ENCODE measurements at regions not wholly inside any gene's neighbourhood (a gene's known extent, or its start where the extent isn't known, plus 50 kb on each side); places are given as distances from the start of the nearest gene placed in this dataset.

DNA sequence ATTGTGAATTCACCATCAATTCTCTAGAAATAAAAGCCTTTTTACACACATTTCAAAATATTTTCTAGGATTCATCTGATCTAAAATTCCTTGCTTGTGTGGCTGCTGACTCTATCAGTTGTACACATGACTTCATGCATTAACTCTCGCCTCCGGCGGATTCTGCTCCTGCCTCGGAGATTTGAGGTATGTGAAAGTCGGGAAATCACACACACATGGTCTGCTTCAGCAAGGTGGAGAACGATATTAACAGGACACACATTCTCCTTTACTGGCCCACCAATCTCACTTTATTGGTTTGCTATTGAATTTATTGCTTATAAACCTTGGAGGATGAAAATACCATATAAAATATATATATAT is 855.7 kb downstream of the SLITRK5 start:
- H3K4me2 ChIP-seq (ENCODE audit: insufficient read depth, low read length), result no peak overlapping the region
- TF ChIP-seq, protein P1, sequence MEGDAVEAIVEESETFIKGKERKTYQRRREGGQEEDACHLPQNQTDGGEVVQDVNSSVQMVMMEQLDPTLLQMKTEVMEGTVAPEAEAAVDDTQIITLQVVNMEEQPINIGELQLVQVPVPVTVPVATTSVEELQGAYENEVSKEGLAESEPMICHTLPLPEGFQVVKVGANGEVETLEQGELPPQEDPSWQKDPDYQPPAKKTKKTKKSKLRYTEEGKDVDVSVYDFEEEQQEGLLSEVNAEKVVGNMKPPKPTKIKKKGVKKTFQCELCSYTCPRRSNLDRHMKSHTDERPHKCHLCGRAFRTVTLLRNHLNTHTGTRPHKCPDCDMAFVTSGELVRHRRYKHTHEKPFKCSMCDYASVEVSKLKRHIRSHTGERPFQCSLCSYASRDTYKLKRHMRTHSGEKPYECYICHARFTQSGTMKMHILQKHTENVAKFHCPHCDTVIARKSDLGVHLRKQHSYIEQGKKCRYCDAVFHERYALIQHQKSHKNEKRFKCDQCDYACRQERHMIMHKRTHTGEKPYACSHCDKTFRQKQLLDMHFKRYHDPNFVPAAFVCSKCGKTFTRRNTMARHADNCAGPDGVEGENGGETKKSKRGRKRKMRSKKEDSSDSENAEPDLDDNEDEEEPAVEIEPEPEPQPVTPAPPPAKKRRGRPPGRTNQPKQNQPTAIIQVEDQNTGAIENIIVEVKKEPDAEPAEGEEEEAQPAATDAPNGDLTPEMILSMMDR (IDR thresholded peaks at IDR 0.05; ENCODE audit: extremely low read depth, low read depth, low read length), result no peak
- H3K79me2 ChIP-seq (ENCODE audit: insufficient read depth, low read length), result no peaks in the 10 kb centered on the region
- DNase-seq (ENCODE audit: insufficient read length, low spot score, missing footprints), result no peak
- H2AFZ ChIP-seq (ENCODE audit: low read length), result no peak overlapping the region
- H3K9me3 ChIP-seq (ENCODE audit: low read depth, low read length), result no peaks in the 10 kb centered on the region
- no peak overlapping the region for H3K27ac ChIP-seq (ENCODE audit: low read depth, low read length)
- no peaks in the 10 kb centered on the region for H4K20me1 ChIP-seq (ENCODE audit: insufficient read depth, low read length)
- H3K36me3 ChIP-seq (ENCODE audit: insufficient read depth, low read length), result no peaks in the 10 kb centered on the region
- no peaks in the 10 kb centered on the region for H3K4me1 ChIP-seq (ENCODE audit: insufficient read depth, low read length)
- H3K4me3 ChIP-seq (ENCODE audit: insufficient read depth, low read length), result no peak overlapping the region
- no peaks in the 10 kb centered on the region for H3K27me3 ChIP-seq (ENCODE audit: insufficient read depth, low read length)

DNA sequence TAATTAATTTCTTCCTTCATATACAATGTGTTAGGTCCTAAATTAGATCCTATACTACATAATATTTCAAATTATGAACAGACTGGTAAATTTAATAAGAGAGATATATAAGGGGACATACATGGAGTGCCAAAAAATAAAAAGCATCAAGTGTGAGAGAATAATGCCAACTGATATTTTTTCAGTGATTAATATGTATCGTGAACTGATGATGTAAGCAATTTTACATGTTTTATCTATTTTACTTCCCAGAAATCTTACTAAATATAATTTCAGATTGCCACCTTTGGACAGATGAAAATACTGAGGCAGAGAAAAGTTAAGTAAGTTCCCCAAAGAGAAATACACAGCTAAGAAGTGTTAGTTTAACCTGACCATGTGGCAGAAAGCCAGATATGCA is 870.8 kb downstream of the SLITRK5 start:
- H3K4me2 ChIP-seq (ENCODE audit: insufficient read depth, low read length), result no peak overlapping the region
- no peak for DNase-seq (ENCODE audit: insufficient read length, low spot score, missing footprints)
- no peak overlapping the region for H2AFZ ChIP-seq (ENCODE audit: low read length)
- no peaks in the 10 kb centered on the region for H3K27me3 ChIP-seq (ENCODE audit: insufficient read depth, low read length)
- no peaks in the 10 kb centered on the region for H3K9me3 ChIP-seq (ENCODE audit: low read depth, low read length)
- no peak overlapping the region for H3K4me3 ChIP-seq (ENCODE audit: insufficient read depth, low read length)
- no peaks in the 10 kb centered on the region for H3K79me2 ChIP-seq (ENCODE audit: insufficient read depth, low read length)
- no peak overlapping the region for H3K27ac ChIP-seq (ENCODE audit: low read depth, low read length)
- no peaks in the 10 kb centered on the region for H4K20me1 ChIP-seq (ENCODE audit: insufficient read depth, low read length)
- TF ChIP-seq, protein P1 (IDR thresholded peaks at IDR 0.05; ENCODE audit: extremely low read depth, low read depth, low read length), result no peak
- no peaks in the 10 kb centered on the region for H3K36me3 ChIP-seq (ENCODE audit: insufficient read depth, low read length)
- no peaks in the 10 kb centered on the region for H3K4me1 ChIP-seq (ENCODE audit: insufficient read depth, low read length)

DNA sequence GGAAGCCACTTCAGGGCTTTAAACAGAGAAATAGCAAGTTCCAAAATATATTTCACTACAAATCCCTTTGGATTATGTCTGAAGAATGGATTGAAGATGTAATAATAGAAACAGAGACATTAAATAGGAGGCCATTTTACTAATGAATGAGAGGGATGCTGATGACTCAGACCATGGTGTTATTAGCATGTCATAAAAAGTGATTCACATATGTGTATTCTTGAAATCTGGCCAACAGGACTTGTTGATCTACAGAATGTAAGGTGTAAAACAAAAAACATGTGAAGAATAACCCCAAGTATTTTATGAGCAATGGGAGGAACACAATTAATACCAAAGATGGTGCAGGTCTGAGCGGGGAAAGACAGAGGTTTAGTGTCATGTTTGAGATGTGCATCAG is 873.7 kb downstream of the SLITRK5 start:
- no peak for DNase-seq (ENCODE audit: insufficient read length, low spot score, missing footprints)
- H3K79me2 ChIP-seq (ENCODE audit: insufficient read depth, low read length), result no peaks in the 10 kb centered on the region
- no peaks in the 10 kb centered on the region for H3K4me1 ChIP-seq (ENCODE audit: insufficient read depth, low read length)
- no peaks in the 10 kb centered on the region for H3K9me3 ChIP-seq (ENCODE audit: low read depth, low read length)
- TF ChIP-seq, protein P1 (IDR thresholded peaks at IDR 0.05; ENCODE audit: extremely low read depth, low read depth, low read length), result no peak
- no peaks in the 10 kb centered on the region for H4K20me1 ChIP-seq (ENCODE audit: insufficient read depth, low read length)
- no peak overlapping the region for H2AFZ ChIP-seq (ENCODE audit: low read length)
- no peak overlapping the region for H3K27ac ChIP-seq (ENCODE audit: low read depth, low read length)
- H3K4me2 ChIP-seq (ENCODE audit: insufficient read depth, low read length), result no peak overlapping the region
- no peaks in the 10 kb centered on the region for H3K27me3 ChIP-seq (ENCODE audit: insufficient read depth, low read length)
- no peaks in the 10 kb centered on the region for H3K36me3 ChIP-seq (ENCODE audit: insufficient read depth, low read length)
- no peak overlapping the region for H3K4me3 ChIP-seq (ENCODE audit: insufficient read depth, low read length)

DNA sequence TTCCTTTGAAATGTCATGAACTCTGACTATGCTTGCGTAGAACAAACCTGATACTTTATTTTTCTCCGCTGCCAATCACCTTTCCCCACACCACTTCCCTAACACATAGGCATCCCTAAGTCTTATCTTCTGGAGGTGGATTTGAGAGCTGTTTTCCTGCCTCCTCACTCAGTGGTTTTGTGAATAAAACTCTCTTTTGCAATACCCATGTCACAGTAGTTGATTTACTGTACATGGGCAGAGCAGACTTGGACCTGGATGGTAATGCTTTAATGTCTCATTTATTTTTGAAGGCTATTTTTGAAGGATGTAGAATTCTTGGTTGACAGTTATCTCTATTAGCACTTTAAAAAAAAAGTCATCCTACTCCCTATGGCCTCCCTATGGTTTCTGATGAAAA is 881.8 kb downstream of the SLITRK5 start:
- Histone ChIP-seq H3K4me1 (ENCODE audit: insufficient read depth, low read length) (no peaks in the 10 kb centered on the region), H2AFZ (ENCODE audit: low read length) (no peak overlapping the region), H4K20me1 (ENCODE audit: insufficient read depth, low read length) (no peaks in the 10 kb centered on the region), H3K27me3 (ENCODE audit: insufficient read depth, low read length) (no peaks in the 10 kb centered on the region), H3K4me3 (ENCODE audit: insufficient read depth, low read length) (no peak overlapping the region), H3K79me2 (ENCODE audit: insufficient read depth, low read length) (no peaks in the 10 kb centered on the region), H3K36me3 (ENCODE audit: insufficient read depth, low read length) (no peaks in the 10 kb centered on the region), H3K27ac (ENCODE audit: low read depth, low read length) (no peak overlapping the region), H3K9me3 (ENCODE audit: low read depth, low read length) (peaks cover 2% of the 10 kb centered on the region), H3K4me2 (ENCODE audit: insufficient read depth, low read length) (no peak overlapping the region)
- TF ChIP-seq, protein P1 (IDR thresholded peaks at IDR 0.05; ENCODE audit: extremely low read depth, low read depth, low read length), result no peak
- no peak for DNase-seq (ENCODE audit: insufficient read length, low spot score, missing footprints)

All from osteoblast (primary cell).